HAP-1 (cell line): ENCODE measurements at regions not wholly inside any gene's neighbourhood (a gene's known extent, or its start where the extent isn't known, plus 50 kb on each side); places are given as distances from the start of the nearest gene placed in this dataset.

Source experiments
- DNase-seq, 2 experiments: peaks; one replicate each; pipeline ENCODE4 v3.0.0-alpha.2; 2016 to 2020; ENCODE audit warnings: low spot score in 2 of 2
- H3K27me3 ChIP-seq: fragments of 250-450 bp; sonication (Bioruptor Pico); 2 replicates; pipeline ENCODE4 v1.5.1; 2020; ENCODE audit warnings: low read depth, mild to moderate bottlenecking, moderate library complexity
- H3K36me3 ChIP-seq: fragments of 250-450 bp; sonication (Bioruptor Pico); replicated peaks from 2 replicates; pipeline ENCODE4 v1.5.1; 2020; ENCODE audit warnings: mild to moderate bottlenecking
- H3K4me1 ChIP-seq: fragments of 250-450 bp; sonication (Bioruptor Pico); 2 replicates; pipeline ENCODE4 v1.5.1; 2020; ENCODE audit warnings: mild to moderate bottlenecking
- H3K4me3 ChIP-seq: fragments of 250-450 bp; sonication (Bioruptor Pico); 2 replicates; pipeline ENCODE4 v1.5.1; 2020; ENCODE audit warnings: mild to moderate bottlenecking, moderate library complexity
- H3K9me3 ChIP-seq: fragments of 250-450 bp; sonication (Bioruptor Pico); 2 replicates; pipeline ENCODE4 v1.5.1; 2020; ENCODE audit warnings: mild to moderate bottlenecking, moderate library complexity
- in situ Hi-C: fragments of 300-500 bp; cut with MboI; formaldehyde crosslinking; loops from 3 replicates; pipeline ENCODE4 v1.14.3; 2020; ENCODE audit warnings: low sequenced_read_pairs, inconsistent platforms, mixed read lengths

DNA sequence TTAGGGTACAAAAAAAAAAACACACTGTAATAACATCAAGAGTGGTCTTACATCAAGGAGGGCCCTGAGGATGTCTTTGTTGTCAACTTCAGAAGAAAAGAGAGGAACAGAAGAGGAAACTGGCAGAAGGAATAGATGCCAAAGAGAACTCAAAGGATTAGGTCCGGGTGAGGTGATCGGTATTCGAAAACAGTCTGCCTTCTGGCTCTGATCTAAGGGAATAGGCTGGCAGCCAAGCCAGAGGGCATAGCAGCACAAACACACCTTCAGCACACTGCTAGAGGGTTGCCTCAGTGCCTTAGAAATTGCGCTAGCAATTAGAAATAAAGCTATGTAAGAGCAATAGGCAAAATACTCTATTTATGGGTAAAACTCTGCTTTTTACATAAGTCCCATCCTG, 91.4 kb upstream of the TTC29 start:
- Histone ChIP-seq H3K9me3 (no peaks in the 10 kb centered on the region), H3K36me3 (no peaks in the 10 kb centered on the region), H3K4me3 (no peak overlapping the region), H3K4me1 (no peaks in the 10 kb centered on the region), H3K27me3 (0 out of 2 replicates have a peak, but pooled peaks cover 5% of the 10 kb centered on the region)
- in situ Hi-C loops: no loop called here
- no peak for DNase-seq

DNA sequence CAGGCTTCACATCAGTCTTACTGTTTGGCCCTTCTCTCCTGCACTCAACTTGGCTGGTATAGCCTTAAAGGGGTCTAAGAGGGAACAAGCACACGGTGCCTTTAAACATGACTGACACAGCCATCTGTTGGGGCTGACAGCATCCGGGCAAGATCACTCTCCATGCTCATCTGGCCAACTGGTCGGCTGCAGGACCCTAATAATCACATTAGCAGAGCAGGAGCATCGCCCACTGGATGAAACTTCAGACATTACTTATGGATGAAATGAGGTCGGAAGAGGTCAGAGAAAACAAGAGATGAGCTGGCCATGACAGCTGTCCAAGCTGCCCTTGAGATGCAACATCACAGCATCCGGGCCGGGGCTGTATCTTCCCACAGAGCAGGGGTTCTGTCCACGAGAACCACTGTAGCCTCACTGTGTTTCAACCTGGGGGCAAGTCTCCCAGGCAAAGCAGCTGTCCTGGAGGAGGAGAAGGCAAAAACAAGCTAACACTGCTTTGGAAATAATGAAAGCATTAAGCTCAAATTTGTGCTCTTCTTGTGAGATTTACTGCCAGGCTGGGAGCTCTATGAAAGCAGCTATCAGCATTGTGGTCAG, 94.4 kb upstream of the TTC29 start:
- in situ Hi-C loops: no loop called here
- H3K27me3 ChIP-seq: 0 out of 2 replicates have a peak, but pooled peaks cover 5% of the 10 kb centered on the region
- no peaks in the 10 kb centered on the region for H3K4me1 ChIP-seq
- DNase-seq: no peak
- H3K36me3 ChIP-seq: no peaks in the 10 kb centered on the region
- H3K4me3 ChIP-seq: no peak overlapping the region
- H3K9me3 ChIP-seq: no peaks in the 10 kb centered on the region

DNA sequence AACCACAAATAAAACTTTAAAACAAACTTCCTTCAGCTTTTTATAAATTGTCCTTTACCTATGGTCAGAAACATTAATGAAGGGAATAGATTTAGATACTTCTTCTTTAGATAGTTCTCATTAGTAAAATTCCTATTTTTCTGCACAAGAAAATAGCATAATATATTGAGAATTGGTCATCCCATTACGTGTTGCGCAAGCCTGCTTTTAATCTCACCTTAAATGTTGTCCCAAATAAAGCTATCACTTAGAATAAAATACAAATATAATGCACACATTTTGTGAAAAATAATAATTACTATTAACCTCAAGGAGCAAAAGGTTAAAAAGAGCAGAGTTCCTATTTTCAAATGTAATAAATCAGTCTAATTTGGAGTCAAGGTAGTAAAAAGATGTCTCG, 95.2 kb upstream of the TTC29 start:
- Histone ChIP-seq H3K4me1 (no peaks in the 10 kb centered on the region), H3K27me3 (0 out of 2 replicates have a peak, but pooled peaks cover 5% of the 10 kb centered on the region), H3K9me3 (no peaks in the 10 kb centered on the region), H3K36me3 (no peaks in the 10 kb centered on the region), H3K4me3 (no peak overlapping the region)
- no peak for DNase-seq
- in situ Hi-C loops: no loop called here

DNA sequence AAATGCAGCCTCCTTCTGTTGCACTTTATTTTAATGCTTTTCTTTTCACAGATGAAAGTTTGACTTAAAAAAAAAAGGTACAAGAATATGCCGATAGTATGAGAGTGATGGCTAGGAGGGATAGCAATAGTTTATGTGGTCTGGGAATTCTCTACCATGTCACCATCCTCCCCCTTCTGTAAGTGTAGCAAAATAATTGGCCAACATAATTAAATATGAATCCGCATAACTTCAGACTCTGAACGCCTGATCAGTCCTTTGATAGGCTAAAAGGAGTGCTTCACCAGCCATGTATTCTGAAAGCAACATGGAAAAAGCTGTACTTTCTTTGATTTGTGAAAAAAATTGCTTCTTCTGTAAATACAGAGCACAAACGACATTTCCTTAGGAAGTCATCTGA, 95.7 kb upstream of the TTC29 start:
- 0 out of 2 replicates have a peak, but pooled peaks cover 5% of the 10 kb centered on the region for H3K27me3 ChIP-seq
- H3K4me1 ChIP-seq: no peaks in the 10 kb centered on the region
- no peak overlapping the region for H3K4me3 ChIP-seq
- no peaks in the 10 kb centered on the region for H3K36me3 ChIP-seq
- in situ Hi-C loops: no loop called here
- no peak for DNase-seq
- H3K9me3 ChIP-seq: no peaks in the 10 kb centered on the region

DNA sequence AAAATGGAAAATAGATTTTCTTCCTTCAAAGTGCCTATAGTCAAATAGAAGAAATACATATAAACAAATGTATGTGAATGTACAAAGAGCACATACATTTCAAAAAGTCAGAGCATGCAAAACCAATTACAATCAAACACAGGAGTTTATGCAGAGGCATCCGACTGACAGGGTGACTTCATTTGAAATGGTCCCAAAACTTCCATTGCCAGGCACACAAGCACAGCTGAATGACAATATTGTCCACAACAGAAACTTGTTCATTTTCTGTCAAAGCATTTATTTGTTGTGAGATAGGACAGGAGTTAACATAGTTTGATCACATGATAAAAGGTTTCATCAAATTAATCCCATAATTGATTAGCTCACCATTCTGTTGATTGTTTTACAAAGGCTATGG, 96.4 kb upstream of the TTC29 start:
- no peak for DNase-seq
- in situ Hi-C loops: no loop called here
- Histone ChIP-seq H3K9me3 (no peaks in the 10 kb centered on the region), H3K4me3 (no peak overlapping the region), H3K27me3 (0 out of 2 replicates have a peak, but pooled peaks cover 5% of the 10 kb centered on the region), H3K36me3 (no peaks in the 10 kb centered on the region), H3K4me1 (no peaks in the 10 kb centered on the region)

DNA sequence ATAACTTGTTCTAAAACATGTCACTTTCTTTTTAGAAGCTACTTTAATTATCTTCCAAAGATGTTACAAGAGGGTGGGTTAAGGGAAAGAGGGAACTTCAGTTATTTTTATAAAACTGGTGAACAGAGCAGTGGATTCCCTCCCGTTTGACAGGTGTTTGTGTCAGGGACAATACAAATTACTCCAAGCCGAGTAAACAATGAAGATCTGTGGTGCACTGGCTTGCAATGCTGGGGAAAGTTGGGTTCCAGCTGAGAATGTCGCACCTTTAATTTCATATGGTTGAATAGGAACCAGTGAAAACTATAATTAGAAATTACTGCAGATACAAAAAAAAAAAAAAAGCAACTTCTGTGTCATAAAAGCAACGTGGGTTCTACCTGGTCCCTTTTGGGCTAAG, 98.6 kb upstream of the TTC29 start:
- Histone ChIP-seq H3K9me3 (no peaks in the 10 kb centered on the region), H3K36me3 (no peaks in the 10 kb centered on the region), H3K4me1 (no peaks in the 10 kb centered on the region), H3K27me3 (0 out of 2 replicates have a peak, but pooled peaks cover 5% of the 10 kb centered on the region), H3K4me3 (no peak overlapping the region)
- DNase-seq: no peak
- in situ Hi-C loops: no loop called here

DNA sequence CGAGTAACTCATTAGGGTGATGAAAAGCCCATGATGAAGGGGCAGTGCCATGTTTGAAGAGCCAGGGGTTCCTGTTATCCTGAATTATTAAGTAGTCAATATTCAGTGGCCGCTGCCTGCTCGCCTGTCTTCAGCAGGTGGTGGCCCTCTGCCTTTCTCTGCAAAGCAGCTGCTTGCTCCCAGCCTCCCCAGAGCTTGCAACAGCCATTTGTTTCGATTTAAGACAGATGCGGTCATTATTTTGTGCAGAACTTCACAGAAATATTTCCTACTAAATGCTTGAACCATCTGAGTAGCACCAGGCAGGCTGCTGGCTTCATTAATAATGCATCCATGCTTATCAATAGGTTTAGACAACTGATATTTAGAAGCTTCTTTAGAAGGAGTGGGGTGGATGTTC, 104.3 kb upstream of the TTC29 start:
- no peak for DNase-seq
- Histone ChIP-seq H3K36me3 (no peaks in the 10 kb centered on the region), H3K9me3 (no peaks in the 10 kb centered on the region), H3K27me3 (no peaks in the 10 kb centered on the region; the same call in 1 of the 2 replicates), H3K4me1 (no peaks in the 10 kb centered on the region), H3K4me3 (no peak overlapping the region)
- in situ Hi-C loops: no loop called here

DNA sequence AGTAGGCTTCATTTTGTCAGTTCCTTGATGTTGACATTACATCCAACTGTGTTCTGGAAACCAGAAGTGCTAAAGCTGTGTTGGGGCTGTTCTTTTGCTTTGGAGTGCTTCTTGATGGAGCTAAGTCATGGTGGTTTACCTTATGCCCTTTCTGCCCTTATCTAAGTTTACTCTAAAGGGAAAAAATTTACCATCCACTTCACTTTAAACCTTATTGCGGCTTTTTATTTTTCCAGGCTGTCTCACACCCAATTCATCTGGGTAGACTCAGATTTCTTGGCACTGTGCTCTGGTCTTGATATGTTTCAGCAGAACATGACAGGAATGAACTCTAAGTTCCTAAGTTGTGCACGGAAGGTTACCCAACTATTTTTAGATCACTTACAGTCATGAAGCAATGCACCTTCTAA, 104.7 kb upstream of the TTC29 start:
- H3K4me1 ChIP-seq: no peaks in the 10 kb centered on the region
- in situ Hi-C loops: no loop called here
- no peak overlapping the region for H3K4me3 ChIP-seq
- H3K27me3 ChIP-seq: no peaks in the 10 kb centered on the region; the same call in 1 of the 2 replicates
- no peaks in the 10 kb centered on the region for H3K36me3 ChIP-seq
- no peaks in the 10 kb centered on the region for H3K9me3 ChIP-seq
- no peak for DNase-seq

DNA sequence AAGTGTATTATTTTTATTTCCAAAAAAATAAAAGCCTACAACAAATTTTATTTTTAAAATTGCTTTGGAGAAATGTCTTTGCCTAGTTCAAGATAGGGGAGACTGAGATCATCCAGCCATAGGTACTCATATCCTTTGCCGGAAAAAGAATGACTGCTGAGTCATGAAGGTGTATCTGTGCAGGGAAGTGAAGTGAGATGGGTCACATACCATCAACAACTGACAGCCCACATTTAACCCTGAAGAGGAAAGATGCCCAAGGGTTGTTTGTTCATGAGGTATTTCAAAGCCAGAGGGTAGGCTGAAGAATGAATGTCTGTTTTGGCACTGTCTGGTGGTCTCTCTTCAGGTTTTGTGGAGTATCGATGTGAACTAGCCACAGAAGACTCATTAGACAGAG, 106.7 kb upstream of the TTC29 start:
- Histone ChIP-seq H3K27me3 (peaks cover 3% of the 10 kb centered on the region; the same call in 1 of the 2 replicates), H3K36me3 (no peaks in the 10 kb centered on the region), H3K4me1 (no peaks in the 10 kb centered on the region), H3K4me3 (no peak overlapping the region), H3K9me3 (no peaks in the 10 kb centered on the region)
- DNase-seq: no peak
- in situ Hi-C loops: no loop called here

DNA sequence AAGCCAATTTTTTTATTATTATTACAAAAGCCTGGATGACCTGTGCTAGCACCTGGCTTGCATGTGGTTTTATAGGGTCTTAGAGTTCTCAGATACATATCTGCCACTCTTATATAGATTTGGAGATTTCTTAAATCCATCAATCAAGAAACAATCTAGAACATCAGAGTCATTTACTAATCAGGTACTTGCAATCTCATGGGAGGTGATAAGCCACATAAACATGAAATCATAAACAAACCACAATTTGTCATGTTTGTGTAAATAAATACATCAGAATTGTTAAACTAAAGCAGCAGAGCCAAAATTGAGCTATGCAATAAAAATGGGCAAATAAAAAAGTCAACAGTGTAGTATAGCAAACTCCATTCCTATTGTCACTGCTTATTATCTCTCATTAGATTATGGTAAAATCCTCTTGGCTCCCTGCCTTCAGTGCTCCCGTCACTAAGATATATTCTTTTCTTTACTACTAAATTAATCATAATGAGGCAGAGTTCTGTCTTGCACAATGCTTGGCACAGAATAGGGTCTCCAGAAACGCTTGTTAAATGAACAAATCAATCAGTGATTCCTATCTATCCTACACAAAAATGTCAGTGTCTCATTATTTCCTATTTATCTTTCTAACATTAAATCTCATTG, 108.7 kb upstream of the TTC29 start:
- no peak for DNase-seq
- Histone ChIP-seq H3K27me3 (peaks cover 3% of the 10 kb centered on the region; the same call in 1 of the 2 replicates), H3K9me3 (no peaks in the 10 kb centered on the region), H3K4me3 (no peak overlapping the region), H3K36me3 (no peaks in the 10 kb centered on the region), H3K4me1 (no peaks in the 10 kb centered on the region)
- in situ Hi-C loops: no loop called here

DNA sequence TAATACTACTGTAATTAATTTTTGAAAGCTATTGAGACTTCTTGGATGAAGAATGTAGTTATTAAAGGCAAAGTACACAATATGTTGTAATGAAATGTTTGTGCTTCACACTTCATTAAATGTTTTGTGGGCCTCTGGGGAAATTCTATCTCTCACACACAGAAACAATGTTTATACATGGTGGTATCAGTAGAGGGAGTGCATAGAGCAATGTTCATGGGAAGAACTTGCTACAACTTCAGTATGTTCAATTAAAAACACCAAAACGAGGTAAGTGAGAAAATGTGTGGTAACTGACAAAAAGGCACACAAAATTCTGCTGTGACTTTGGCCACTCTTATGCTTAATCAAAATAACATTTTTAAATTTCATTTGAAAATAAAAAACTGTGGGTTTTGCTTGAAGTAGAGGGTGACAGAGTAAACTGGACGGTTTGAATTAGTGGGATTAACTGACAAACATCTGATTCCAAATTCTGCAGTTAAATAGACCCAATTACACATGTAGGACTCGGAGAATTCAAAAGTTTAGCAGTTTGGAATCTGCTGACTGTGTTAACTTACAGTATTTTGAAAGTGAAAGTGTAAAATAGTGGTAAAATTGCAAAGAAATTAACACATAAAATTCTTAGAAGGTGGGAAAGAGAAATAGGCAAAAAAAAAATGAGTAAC, 111.4 kb upstream of the TTC29 start:
- H3K4me1 ChIP-seq: no peaks in the 10 kb centered on the region
- in situ Hi-C loops: no loop called here
- no peak for DNase-seq

DNA sequence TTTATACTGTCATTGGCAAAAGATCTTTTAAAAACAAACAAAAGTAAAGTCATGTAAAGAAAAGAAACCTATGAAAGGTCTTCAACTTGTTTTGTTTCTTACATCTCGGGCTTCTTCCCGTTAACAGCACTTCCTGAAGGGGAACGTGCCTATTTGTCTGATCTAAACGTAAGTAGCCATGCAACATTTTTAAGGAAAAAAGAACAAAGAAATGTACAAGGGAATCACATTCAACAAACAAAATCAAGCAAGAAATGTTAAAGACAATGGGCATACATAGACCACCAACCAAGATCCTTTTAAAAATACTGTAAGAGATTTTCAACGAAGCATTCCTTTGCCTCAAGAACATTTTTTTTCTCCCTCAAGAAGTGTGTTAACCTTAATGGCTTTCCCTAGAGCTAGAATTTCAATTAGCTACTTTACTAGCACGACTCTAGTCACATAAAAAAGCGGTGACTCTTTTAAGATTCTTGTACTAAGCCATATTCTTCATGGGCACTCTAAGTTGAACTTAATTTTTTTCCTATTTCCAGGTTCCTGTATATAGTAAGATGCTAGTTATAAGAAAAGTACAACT, 112.0 kb upstream of the TTC29 start:
- Histone ChIP-seq H3K36me3 (no peaks in the 10 kb centered on the region), H3K4me3 (no peak overlapping the region), H3K27me3 (peaks cover 3% of the 10 kb centered on the region; the same call in 1 of the 2 replicates), H3K4me1 (no peaks in the 10 kb centered on the region), H3K9me3 (no peaks in the 10 kb centered on the region)
- in situ Hi-C loops: no loop called here
- no peak for DNase-seq

More for the DNA sequence above, 111.4 kb upstream of the TTC29 start:
- Histone ChIP-seq H3K9me3 (no peaks in the 10 kb centered on the region), H3K4me3 (no peak overlapping the region), H3K36me3 (no peaks in the 10 kb centered on the region), H3K27me3 (peaks cover 3% of the 10 kb centered on the region; the same call in 1 of the 2 replicates)

DNA sequence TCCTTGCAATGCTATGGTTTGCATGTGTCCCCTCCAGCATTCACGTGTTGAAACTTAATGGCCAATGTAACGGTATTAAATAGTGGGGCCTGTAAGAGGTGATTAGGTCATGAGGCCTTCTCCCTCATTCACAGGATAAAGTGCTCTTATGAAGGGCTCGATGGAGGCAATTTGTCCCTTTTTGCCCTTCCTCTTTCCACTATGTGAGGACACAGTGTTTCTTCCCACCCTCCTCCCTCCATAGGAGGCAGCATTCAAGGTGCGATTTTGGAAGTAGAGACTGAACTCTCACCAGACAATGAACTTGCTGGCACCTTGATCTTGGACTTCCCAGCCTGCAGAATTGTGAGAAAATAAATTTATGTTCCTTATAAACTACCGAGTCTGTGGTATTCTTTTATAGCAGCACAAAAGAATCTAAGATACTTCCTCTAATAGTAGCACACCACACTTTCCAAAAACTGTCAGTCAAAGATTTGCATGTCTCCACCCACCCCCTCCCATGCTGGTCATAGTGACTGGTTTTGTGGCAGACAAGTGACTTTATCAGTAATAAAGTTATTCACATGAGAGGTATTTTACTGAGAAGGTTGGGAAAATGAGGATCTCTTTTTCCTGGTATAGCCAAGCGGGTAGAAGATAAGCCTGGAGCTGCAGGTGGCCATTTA, 113.5 kb upstream of the TTC29 start:
- no peaks in the 10 kb centered on the region for H3K36me3 ChIP-seq
- peaks cover 3% of the 10 kb centered on the region; the same call in 1 of the 2 replicates for H3K27me3 ChIP-seq
- H3K4me3 ChIP-seq: no peak overlapping the region
- DNase-seq: no peak
- no peaks in the 10 kb centered on the region for H3K9me3 ChIP-seq
- in situ Hi-C loops: no loop called here
- H3K4me1 ChIP-seq: no peaks in the 10 kb centered on the region
